DMS53 treated with DMSO at 0.1 percent for 48 hours (cell line): ENCODE measurements at regions not wholly inside any gene's neighbourhood (a gene's known extent, or its start where the extent isn't known, plus 50 kb on each side); places are given as distances from the start of the nearest gene placed in this dataset.
"Not testable (repeated sequence)": the region's sequence is repeated elsewhere in the genome, so short reads cannot be mapped to it uniquely, and the experiment has no call there.

Experiments
- DNase-seq: peaks from one replicate; lab custom pipeline; 2025; ENCODE audit not compliant: unreplicated experiment; lab: John Stamatoyannopoulos, UW

- no peak for DNase-seq
Observed at GRCh38 chr18:5721924-5722323, 173.4 kb downstream of the TMEM200C start.

- DNase-seq, result no peak
Observed at GRCh38 chr18:5720132-5720531, 175.2 kb downstream of the TMEM200C start.

DNA sequence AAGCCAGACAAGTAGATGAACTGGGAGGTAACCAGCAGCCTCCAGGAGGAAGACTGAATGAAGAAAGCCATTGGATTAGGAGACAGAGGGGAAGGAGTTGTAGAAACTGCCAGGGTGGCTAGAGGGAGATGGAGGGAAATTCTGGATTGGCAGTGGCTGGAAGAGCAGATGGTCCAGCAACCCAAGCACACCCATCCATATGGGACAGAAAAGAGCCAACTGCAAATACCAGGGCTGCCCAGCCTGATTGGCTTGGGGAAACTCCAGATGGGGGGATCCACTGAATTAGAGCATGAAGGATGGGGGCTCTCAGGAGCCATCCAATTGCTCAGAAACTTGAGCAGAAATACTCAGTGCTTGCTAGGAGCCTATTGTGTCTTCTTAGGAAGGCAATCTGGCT lies 173.5 kb upstream of the EPB41L3 start:
- DNase-seq, result no peak

DNA sequence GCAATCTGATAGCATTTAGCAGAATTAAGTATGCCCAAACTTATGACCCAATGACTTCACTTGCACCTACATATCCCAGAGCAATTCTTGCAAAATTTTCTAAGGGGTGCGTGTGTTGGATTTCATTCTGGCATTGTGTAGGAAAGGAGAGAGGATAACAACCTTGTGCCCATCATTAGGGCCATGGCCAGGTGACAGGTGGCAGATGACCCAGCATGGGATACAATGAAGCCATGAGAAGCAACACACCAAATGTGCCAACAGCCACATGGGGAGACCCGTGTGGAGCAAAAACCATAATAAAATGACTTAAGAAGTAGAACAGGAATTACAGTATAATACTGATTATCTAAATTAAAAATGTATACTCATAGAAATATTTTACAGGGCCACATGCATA lies 166.9 kb upstream of the EPB41L3 start:
- DNase-seq, result no peak

DNA sequence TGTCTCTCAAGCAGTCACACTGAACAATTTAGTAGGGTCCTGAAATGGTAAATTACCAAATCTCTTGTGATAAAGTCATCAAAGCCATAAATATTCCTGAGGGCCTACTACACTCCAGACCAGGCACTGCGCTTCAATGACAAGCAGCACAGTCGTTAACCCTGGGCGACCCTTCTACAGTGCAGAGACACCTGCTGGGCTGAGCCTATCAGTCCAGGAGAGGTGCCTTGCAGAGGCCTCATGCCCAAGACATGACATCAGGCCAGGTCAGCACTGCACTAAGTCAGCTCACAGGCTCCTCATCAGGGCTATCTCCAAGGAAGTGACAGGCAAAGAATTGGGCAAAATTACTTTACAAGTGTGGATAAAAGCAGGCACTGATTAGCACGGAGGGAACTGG lies 166.4 kb upstream of the EPB41L3 start:
- no peak for DNase-seq

- no peak for DNase-seq
Observed at GRCh38 chr18:5709476-5710095, 165.8 kb upstream of the EPB41L3 start.

DNA sequence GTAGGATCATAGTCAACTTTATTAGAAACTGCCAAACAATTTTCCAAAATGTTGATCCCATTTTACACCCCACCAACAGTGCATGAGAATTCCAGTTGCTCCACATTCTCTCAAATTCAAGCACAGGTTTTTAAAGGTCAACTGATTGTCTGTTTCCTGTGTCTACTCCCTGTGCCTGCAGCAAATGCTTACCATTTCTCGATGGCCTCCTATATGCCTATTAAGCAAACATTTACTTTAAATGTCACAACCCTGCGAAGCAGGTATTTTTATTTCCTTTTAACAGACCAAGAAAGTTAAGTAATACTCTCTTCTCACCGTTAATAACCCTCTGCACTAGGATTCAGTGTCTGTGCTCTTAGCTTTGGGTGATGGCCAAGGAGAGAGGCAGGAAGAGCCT lies 163.8 kb upstream of the EPB41L3 start:
- no peak for DNase-seq

GRCh38 chr18:5705393-5705792 lies 161.6 kb upstream of the EPB41L3 start:
- DNase-seq, result no peak

DNA sequence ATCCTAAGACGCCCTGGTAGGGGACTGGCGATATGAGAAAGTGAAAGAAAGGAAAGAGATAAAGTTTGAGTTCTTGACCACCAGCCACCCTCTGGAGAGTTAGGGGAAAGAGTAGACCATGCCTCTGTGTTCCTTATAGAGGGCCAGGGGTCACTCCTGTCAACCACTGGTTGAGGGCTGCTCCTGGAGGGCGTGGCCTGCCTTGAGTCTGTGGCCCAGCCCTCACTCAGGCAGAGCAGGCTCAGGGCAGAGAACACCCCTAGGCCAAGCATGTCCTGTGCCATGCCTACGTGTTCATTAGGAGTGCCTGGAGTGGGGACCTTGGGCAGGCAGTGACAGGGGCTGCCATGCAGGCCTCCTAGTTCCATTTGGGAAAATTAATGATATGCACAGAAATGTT lies 161.1 kb upstream of the EPB41L3 start:
- DNase-seq, result no peak

DNA sequence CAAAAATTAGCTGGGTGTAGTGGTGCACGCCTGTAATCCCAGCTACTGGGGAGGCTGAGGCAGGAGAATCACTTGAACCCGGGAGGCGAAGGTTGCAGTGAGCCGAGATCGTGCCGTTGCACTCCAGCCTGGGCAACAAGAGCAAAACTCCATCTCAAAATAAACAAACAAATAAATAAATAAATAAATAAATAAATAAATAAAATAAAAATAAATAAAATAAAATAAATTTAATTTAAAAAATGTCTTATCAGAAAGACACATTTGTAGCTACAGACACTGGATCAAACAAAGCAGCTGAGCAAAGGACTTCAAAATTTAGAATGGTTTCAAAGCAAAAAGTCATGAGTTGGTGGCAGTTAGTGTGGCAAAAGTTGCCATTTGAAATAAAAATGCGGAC lies 158.2 kb upstream of the EPB41L3 start:
- DNase-seq, result not testable (repeated sequence)

- no peak for DNase-seq
Observed at GRCh38 chr18:5693699-5694294, 150.0 kb upstream of the EPB41L3 start.

DNA sequence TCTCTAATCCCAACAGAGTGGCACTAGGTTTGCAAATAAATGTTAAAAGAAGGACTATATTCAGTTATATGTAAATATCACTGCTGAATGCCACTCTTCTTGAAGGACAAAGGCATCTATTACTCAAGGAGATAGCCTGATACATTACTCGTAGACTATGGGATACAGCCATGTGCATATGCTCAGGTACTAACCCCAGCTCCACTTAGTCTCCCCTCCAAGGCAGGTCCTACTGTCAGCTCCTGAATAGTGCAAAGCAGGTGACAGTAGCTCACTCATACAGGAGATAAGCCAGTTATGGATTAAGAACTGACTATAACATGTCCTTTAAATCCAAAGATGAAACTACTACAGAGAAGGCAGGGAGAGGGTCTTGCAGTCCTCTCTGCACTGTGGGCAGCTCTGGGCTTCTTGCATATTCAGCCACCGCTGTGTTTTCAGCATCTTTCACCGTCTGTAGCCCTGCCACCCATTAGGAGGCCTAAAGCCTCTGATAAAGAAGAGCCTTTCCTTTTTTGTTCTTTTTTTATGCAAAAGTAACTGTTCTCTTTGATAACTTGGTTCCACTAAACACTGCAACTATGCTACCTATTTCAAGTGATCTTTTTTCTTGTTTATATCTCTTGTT lies 135.1 kb upstream of the EPB41L3 start:
- no peak for DNase-seq

GRCh38 chr18:5678278-5678677 lies 134.5 kb upstream of the EPB41L3 start:
- DNase-seq, result no peak

GRCh38 chr18:5673616-5674015 lies 129.8 kb upstream of the EPB41L3 start:
- no peak for DNase-seq

- no peak for DNase-seq
Observed at GRCh38 chr18:5669585-5669984, 125.8 kb upstream of the EPB41L3 start.

DNA sequence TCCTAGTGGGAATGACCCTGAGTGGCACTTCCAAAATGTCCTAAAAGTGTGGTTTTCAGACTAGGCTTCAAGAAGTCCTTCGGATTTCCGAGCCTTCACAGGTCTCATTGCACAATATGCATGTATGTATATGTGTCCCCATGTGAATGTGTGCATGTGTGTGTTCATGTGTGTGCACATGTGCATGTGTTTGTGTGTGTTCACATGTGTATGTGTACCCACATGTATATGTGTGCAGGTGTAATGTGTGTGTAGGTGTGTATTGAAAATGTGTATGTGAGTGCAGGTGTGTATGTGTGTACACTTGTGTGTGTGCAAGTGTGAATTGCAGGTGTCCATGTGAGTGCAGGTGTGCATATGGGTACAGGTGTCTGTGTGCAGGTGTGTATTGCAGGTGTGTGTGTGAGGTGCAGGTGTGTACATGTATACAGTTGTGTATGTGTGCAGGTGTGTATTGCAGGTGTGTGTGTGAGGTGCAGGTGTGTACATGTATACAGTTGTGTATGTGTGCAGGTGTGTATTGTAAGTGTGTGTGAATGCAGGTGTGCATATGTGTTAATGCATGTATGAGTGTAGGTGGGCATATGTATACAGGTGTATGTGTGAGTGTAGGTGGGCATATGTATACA lies 124.4 kb upstream of the EPB41L3 start:
- DNase-seq, result no peak

DNA sequence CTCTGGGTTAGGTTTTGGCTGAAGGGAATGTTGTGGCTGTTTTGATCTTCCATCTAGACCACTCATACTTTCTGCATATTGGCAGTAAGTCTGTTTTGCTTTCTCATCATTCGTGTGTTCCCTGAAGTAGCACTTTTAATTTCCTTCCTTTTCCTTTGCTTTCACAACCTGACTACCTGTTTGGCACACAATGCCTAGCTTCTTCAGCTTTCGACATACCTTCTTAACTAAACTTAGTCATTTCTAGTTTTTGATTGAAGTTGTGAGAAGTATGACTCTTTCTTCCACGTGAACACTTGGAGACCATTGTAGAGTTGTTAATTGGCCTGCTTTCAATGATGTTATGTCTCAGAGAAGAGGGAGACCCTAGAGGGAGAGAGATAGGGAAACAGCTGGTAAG lies 123.6 kb upstream of the EPB41L3 start:
- DNase-seq, result no peak

DNA sequence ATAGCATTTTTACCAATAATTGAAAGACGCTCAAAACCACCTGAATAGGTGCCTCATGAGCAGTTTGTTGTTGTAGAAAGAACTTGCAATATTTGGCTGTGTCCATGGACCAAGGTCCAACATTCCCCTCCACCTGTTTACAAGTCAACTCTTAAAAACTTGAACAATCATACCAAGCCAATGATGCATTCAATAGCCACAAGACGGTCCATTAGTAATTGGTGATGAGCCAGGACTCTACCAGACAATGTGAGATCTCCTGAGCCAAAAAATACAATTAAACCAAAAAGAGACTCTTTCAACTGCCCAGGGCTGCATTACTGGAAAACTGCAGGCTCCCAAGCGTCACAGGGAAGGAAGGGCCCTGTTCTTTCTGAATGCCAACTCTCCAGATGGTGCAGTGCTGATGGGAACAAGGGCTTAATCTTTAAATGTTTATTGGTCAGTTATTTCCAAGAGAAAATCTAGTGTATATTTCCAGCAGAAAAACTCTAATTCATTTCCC lies 118.8 kb upstream of the EPB41L3 start:
- no peak for DNase-seq

DNA sequence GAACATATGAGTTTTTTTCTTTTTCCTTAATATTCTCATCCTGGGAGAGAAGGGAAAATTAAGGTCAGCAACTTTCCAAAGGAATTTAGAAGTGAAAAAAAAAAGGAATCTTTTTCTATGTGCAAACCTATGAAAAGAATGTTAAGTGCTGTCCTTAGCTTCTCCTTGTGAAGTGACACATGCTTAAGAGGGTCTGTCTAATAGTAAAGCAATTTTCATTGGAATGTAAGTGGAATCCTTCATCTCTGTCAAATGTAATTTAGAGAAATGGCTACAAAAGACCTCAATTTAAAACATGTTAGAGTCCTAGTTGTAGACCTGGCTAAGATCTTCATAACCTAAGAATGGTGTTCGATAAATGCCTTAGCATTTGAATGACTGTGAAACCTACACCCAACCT lies 117.4 kb upstream of the EPB41L3 start:
- no peak for DNase-seq

DNA sequence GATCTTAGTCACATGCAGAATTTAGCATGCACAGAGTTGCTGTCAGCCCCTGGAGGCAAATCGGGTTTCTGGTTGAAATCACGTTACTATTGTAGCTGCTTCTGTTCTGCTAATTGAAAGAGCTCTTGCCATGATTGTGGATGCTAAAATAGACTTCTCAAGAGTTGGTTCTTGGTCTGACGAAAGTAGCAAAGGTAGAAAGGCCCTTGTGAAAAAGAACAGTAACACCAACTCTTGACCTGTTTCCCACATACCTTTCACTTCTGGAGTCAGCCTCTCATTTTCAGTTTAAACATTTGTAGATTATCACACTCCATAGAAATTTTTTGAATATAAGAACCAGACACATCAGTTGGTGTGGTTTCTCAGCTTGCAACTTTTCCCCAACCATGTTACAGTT lies 110.0 kb upstream of the EPB41L3 start:
- DNase-seq, result no peak

- DNase-seq, result no peak
Observed at GRCh38 chr18:5651736-5652135, 107.9 kb upstream of the EPB41L3 start.

GRCh38 chr18:5649439-5649838 lies 105.6 kb upstream of the EPB41L3 start:
- DNase-seq, result no peak
